Body of pancreas (tissue), 4 donors: ENCODE measurements at regions not wholly inside any gene's neighbourhood (a gene's known extent, or its start where the extent isn't known, plus 50 kb on each side); places are given as distances from the start of the nearest gene placed in this dataset.

Experiments used
- ATAC-seq: fragments of 150-250 bp; one replicate; pipeline ENCODE4 v1.9.1; 2016
- DNase-seq, 4 donors: peaks; one replicate each; pipeline ENCODE4 v3.0.0-alpha.2; 2019
- H3K27ac ChIP-seq, 4 donors: fragments of 200-600 bp; sonication (generic); 1 replicate in 3 of 4; 2 replicates in 1 of 4; pipeline versions ENCODE4 v1.5.1 to v1.6.1; 2016 to 2019; ENCODE audit warnings: mild to moderate bottlenecking in 1 of 4, mixed read lengths in 1 of 4, moderate library complexity in 1 of 4
- H3K27me3 ChIP-seq, 2 donors: fragments of 200-600 bp; sonication (generic); one replicate each; pipeline ENCODE4 v1.6.0; 2016; ENCODE audit warnings: mild to moderate bottlenecking in 1 of 2
- H3K36me3 ChIP-seq, 2 donors: fragments of 200-600 bp; sonication (generic); replicated peaks in 1 of 2; 2 replicates each; pipeline ENCODE4 v1.5.1; 2016; ENCODE audit warnings: low read depth in 2 of 2; ENCODE audit not compliant: insufficient read depth in 1 of 2
- H3K4me1 ChIP-seq: fragments of 200-600 bp; sonication (generic); one replicate; pipeline ENCODE4 v1.6.0; 2016
- H3K4me3 ChIP-seq, 2 donors: fragments of 200-600 bp; sonication (generic); 1 replicate in 1 of 2; 2 replicates in 1 of 2; pipeline ENCODE4 v1.5.1; 2016 to 2019
- H3K9me3 ChIP-seq, 3 donors: fragments of 200-600 bp; sonication (generic); 1 replicate in 2 of 3; 2 replicates in 1 of 3; pipeline ENCODE4 v1.5.1; 2016
- POLR2A ChIP-seq, 3 donors: fragments of 450-650 bp; IDR thresholded peaks; one replicate each; pipeline ENCODE4 v1.6.1; 2016; ENCODE audit warnings: antibody characterized with exemption in 3 of 3, mild to moderate bottlenecking in 2 of 3
- WGBS, 2 donors: methylation state at CpG; one replicate each; pipeline ENCODE4 v1.1.5; 2017; 5-methylcytosine and 5-hydroxymethylcytosine counted together
- intact Hi-C: fragments of 100-400 bp; cut with DNase I; formaldehyde crosslinking; loops from one replicate; pipeline ENCODE4 v1.15.1; 2023
- TF ChIP-seq, protein P1 (sequence below), 7 experiments: fragments of 450-650 bp in 4 of 7; fragments of 200-600 bp in 3 of 7; sonication (generic) in 3 of 7; IDR thresholded peaks; one replicate each; pipeline ENCODE4 v1.5.1; 2016 to 2019; ENCODE audit warnings: antibody characterized with exemption in 7 of 7

DNA sequence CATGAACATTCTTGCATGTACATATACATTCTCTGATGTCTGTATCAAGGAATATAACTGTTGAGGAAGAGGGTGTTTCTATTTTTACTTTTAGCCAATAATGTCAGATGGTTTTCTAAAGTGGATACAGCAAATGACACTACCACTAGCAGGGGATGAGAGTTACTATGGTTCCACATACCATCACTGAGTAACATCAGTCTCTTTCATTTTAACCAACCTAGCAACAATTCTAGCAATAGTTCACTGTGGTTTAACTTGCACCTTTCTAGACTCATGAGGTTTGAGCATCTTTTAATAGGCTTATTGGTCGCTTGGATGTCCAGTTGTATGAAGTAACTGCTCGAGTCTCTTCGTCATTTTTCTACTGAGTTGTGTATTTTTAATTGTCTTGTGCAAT, 68.5 kb upstream of the ZNF746 start:
- TF ChIP-seq, protein P1, sequence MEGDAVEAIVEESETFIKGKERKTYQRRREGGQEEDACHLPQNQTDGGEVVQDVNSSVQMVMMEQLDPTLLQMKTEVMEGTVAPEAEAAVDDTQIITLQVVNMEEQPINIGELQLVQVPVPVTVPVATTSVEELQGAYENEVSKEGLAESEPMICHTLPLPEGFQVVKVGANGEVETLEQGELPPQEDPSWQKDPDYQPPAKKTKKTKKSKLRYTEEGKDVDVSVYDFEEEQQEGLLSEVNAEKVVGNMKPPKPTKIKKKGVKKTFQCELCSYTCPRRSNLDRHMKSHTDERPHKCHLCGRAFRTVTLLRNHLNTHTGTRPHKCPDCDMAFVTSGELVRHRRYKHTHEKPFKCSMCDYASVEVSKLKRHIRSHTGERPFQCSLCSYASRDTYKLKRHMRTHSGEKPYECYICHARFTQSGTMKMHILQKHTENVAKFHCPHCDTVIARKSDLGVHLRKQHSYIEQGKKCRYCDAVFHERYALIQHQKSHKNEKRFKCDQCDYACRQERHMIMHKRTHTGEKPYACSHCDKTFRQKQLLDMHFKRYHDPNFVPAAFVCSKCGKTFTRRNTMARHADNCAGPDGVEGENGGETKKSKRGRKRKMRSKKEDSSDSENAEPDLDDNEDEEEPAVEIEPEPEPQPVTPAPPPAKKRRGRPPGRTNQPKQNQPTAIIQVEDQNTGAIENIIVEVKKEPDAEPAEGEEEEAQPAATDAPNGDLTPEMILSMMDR (IDR thresholded peaks at IDR 0.05), result no peak
- TF ChIP-seq POLR2A (IDR thresholded peaks at IDR 0.05), result no peak
- H3K9me3 ChIP-seq, result no peaks in the 10 kb centered on the region
- peaks cover 10% of the 10 kb centered on the region for H3K4me1 ChIP-seq
- no peak overlapping the region for H3K4me3 ChIP-seq
- H3K36me3 ChIP-seq, result no peaks in the 10 kb centered on the region
- no peaks in the 10 kb centered on the region for H3K27me3 ChIP-seq
- no peak overlapping the region for H3K27ac ChIP-seq
- intact Hi-C loops, result no loop called here
- ATAC-seq, result no peak
- no peak for DNase-seq
- 95 to 98% methylated on average over 3 of the region's 3 CpGs for WGBS, 2 donors

GRCh38 chr7:149565096-149565382, 67.4 kb upstream of the ZNF746 start:
- no peaks in the 10 kb centered on the region for H3K27me3 ChIP-seq
- no peak for DNase-seq
- ATAC-seq, result no peak
- no peak overlapping the region for H3K27ac ChIP-seq
- peaks cover 10% of the 10 kb centered on the region for H3K4me1 ChIP-seq
- no peak overlapping the region for H3K4me3 ChIP-seq
- intact Hi-C loops, result no loop called here
- no peaks in the 10 kb centered on the region for H3K9me3 ChIP-seq
- H3K36me3 ChIP-seq, result no peaks in the 10 kb centered on the region
- TF ChIP-seq POLR2A (IDR thresholded peaks at IDR 0.05), result no peak
- TF ChIP-seq, protein P1 (IDR thresholded peaks at IDR 0.05), result no peak
- WGBS, 2 donors, result 53 to 56% methylated on average over 1 of the region's 1 CpG

DNA sequence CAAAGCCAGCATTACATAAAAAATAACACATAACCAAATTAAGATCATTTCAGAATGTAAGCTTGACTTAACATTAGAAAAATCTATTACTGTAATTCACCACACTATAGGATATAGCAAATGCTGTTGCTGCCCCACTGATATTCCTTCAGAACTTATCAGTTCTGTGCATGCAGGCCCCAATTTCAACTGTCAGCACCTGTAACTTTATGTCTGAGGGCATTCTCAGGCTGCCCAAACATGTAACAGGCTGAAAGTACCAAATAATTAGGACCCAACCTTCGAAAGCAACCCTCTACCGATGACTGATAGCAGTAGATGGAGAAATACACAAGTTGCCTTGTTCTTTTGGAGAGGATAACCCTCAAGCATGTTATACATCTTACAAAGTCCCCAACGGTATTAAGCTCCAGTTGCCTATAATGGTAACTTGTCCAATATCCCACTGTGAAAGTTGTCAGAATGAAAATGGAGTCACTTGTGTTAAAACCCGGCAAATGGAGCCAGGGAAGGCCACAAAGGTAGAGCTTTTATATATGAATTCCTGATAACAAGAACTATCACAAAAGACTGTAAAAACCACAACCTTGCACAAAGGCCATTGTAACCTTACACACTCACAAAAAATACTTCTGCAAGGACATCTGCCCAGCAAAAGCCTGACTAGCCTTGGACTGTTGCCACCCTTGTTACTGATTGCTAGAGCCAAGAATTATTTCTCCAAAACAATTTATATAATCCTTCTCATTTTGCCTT, 66.9 kb upstream of the ZNF746 start:
- Histone ChIP-seq H3K4me3 (no peak overlapping the region), H3K27me3 (no peaks in the 10 kb centered on the region), H3K36me3 (no peaks in the 10 kb centered on the region), H3K4me1 (peaks cover 10% of the 10 kb centered on the region), H3K9me3 (no peaks in the 10 kb centered on the region), H3K27ac (no peak overlapping the region)
- DNase-seq (peak in 2 of 4 donors; percentile 19 to 30), ATAC-seq (no peak)
- no peak for TF ChIP-seq POLR2A (IDR thresholded peaks at IDR 0.05)
- TF ChIP-seq, protein P1 (IDR thresholded peaks at IDR 0.05), result no peak
- 86 to 90% methylated on average over 4 of the region's 4 CpGs for WGBS, 2 donors
- intact Hi-C loops, result no loop called here

DNA sequence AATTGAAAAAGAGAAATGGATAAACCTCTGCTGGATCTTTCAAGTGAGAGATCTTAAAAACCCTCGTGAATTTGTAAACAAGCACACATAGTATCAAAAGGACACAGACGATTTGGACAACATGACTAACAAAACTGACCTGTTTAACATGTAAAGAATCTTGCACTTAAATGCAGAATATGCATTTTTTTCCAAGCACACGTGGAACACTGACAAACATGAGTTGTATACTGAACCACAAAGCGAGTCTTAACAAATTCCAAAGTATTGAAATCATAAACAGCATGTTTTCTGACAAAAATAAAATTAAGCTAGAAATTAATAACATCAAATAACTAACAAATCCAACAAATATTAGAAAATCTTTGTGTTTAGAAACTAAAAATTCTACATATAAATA, 65.0 kb upstream of the ZNF746 start:
- intact Hi-C loops, result no loop called here
- Histone ChIP-seq H3K27ac (no peak overlapping the region), H3K9me3 (no peaks in the 10 kb centered on the region), H3K36me3 (peaks cover 0 to 4% of the 10 kb centered on the region in 2 donors), H3K4me1 (peaks cover 10% of the 10 kb centered on the region), H3K4me3 (no peak overlapping the region), H3K27me3 (no peaks in the 10 kb centered on the region)
- ATAC-seq (no peak), DNase-seq (no peak)
- no peak for TF ChIP-seq POLR2A (IDR thresholded peaks at IDR 0.05)
- TF ChIP-seq, protein P1 (IDR thresholded peaks at IDR 0.05), result no peak
- WGBS, 2 donors, result 88% methylated on average over 4 of the region's 4 CpGs

- Histone ChIP-seq H3K36me3 (peaks cover 0 to 4% of the 10 kb centered on the region in 2 donors), H3K4me1 (peaks cover 10% of the 10 kb centered on the region), H3K4me3 (no peak overlapping the region), H3K27me3 (no peaks in the 10 kb centered on the region), H3K9me3 (no peaks in the 10 kb centered on the region), H3K27ac (no peak overlapping the region)
- ATAC-seq (no peak), DNase-seq (no peak)
- TF ChIP-seq, protein P1 (IDR thresholded peaks at IDR 0.05), result no peak
- TF ChIP-seq POLR2A (IDR thresholded peaks at IDR 0.05), result no peak
- WGBS, 2 donors, result 92 to 94% methylated on average over 3 of the region's 3 CpGs
- intact Hi-C loops, result no loop called here
Measured at GRCh38 chr7:149561072-149561471, 63.5 kb upstream of the ZNF746 start.
